Dermis microvascular lymphatic vessel endothelial cell (primary cell): ENCODE measurements at regions not wholly inside any gene's neighbourhood (a gene's known extent, or its start where the extent isn't known, plus 50 kb on each side); places are given as distances from the start of the nearest gene placed in this dataset.
A peak's percentile ranks its signal among the peaks of the same experiment; 100 is the strongest.
"Not testable (repeated sequence)": the region's sequence is repeated elsewhere in the genome, so short reads cannot be mapped to it uniquely, and the experiment has no call there.

Experiments used
- DNase-seq, 2 donors: peaks; one replicate each; pipeline versions ENCODE4 v3.0.0 to v3.0.0-alpha.2; 2010; ENCODE audit warnings: low read depth in 2 of 2

DNA sequence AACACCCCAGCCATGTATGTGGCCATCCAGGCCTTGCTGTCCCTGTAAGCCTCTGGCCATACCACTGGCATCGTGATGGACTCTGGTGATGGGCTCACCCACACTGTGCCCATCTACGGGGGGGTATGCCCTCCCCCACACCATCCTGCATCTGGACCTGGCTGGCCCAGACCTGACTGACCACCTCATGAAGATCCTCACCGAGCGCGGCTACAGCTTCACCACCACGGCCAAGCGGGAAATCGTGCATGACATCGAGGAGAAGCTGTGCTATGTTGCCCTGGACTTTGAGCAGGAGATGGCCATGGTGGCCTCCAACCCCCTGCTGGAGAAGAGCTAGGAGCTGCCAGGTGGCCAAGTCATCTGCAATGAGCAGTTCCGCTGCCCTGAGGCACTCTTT lies 80.4 kb upstream of the ZCCHC2 start:
- no peak for DNase-seq

DNA sequence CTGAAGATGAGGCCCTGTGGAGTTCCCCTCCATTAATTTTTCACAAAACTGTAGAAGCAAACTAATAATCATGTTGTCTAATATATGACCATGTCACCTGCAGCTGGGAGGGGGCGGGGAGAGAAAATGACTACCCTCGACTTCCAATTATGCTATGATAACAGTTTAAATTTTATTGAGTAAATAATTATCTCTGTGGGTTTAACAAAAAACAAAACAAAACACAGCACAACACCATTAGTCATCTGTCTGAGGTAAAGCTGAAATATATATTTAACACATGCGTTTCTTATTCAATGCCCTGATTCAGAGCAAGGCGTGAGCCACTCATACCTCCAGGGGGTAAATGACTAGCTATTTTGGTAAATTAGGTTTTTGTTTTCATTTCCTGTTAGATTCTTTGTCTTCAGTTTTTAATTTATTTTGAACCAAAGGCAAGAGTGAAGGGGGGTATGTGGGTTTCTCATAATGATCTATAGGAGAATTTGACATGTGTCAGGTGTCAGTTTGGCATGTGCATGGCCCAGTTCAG lies 77.4 kb upstream of the ZCCHC2 start:
- DNase-seq: no peak

DNA sequence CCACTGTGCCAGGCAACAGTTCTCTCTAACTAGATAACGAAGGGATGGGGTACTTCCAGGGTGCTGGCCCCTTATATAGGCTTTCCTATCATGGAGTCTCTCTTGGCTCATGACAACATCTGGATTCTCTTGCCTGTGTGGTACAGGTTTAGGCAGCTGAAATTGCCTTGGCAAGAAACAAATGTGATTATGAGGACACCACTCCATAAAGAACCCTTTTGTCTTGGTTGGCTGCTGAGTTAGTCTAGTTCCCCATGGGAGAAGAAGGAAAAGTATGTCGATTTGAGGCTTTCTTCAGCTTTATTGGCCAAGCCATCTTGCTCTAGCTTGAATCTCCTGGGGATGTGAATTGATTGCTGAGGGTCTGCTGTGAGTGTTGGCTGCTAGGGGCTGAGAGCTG lies 76.3 kb upstream of the ZCCHC2 start:
- DNase-seq: no peak

DNA sequence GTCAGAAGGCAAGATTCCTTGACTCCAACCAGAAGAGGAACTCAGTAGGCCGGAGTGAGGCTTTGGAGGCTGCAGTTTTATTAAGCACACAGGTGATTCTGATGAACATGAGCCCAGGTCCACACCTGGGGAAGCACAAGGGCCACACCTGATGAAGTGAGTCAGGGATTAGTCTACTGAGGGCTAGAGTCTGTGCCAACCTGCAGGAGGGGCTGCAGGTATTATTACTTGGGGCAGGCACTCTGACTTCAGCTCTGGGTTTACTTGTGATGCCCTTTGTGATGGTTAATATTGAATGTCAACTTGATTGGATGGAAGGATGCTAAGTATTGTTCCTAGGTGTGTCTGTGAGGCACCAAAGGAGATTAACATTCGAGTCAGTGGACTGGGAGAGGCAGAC lies 75.2 kb upstream of the ZCCHC2 start:
- no peak for DNase-seq

DNA sequence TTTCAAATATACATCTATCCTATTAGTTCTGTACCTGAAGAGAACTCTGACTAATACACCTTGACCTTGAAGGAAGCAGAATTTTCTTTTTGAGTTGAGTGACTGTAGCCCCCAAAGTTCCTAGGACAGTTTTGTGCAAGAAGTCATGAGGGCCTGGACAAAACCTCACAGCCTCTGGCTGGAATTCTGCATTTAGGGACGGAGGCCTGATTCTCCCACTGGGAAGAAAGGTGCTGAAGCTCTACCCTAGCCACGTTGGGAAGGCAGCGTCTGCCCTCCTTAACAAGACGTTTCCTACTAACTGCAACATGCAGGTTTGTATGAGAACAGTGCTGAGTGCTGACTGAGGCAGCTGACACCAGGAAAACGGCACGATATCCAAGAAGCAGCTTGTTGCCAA lies 74.4 kb upstream of the ZCCHC2 start:
- no peak for DNase-seq

DNA sequence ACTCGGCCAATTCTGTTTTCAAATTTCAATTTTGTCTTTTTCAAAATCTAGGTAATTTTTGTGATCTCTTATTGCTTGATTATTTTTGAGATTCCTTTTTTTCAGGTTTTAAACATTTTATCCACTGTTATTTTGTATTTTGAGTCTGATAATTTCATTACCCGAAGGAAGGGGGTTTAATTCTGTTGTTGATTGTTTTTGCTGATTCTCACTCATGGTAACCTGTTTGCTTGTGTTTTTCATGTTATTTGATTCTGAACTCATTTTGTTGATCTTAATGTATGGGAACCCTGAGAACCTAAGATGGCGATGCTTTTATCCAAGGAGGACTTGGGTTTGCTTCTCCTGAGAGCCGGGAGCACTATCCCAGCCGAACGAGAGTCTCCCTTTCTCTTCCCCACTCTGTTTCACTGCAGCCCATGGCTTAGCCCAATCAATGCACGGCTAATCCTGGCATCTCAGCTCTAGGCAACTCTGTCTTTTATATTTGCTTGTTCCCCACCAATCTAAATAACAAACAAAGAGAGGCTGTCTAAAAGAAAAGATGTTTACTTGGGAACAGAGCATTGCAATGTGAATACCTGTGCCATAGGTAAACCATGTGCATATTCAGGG lies 73.2 kb upstream of the ZCCHC2 start:
- DNase-seq: no peak

DNA sequence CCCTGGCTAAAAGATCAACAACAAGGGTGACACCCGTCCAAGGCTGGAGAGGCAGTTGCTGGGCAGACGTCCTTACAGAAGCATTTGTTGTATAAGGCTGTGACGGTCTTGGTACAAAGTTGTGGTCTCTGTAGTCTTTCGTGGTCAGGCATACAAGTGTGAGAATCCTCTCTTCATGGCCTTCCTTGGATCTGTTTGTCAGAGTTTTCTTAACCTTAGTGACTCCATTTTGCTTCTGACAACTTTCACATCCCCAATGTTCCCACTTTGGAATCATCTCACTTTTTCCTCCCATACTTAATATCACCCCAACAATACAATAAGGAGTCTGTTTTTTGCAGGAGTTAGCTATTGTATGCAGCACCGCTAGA lies 72.7 kb upstream of the ZCCHC2 start:
- no peak for DNase-seq

DNA sequence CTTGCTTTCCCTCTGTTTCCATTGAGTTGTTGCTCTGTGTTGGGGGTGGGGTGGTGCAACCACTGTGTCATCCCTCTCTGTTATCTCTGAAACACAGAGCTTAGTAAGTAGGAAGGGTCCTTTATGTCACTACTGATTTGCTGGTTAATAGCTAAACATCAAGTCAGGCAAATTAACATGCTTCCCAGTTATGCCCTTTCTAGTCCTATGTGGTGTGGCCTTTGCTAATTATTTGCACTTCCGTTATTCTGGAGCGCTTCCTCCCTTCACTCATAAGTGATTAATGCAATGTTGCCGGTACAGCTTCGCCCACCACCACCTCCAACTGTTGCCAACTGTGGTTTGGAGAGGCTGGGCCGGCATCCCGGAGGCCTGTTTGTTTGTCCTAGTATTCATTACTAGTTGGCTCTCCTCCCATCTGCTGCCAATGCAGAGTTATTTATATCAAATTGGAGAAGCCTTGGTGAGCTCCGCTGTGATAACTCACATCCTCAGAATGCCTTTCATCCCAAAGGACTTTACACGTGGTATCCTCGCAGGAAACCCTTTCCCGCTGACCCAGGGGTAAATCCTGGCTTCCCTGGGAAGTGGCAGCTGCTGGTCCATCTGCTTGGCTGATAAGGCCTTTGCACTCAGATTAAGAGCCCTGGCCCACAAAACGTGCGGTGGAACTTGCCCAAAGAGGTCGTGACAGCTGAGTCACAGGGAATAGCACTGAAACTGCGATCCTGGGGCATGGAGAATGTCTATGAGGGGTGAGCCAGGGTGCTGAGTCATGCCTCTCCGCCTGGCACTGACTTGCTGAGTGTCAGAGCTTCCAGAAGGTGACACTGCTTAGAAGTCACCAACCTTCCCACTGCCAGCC lies 72.0 kb upstream of the ZCCHC2 start:
- peak; percentile 71 to 98 for DNase-seq

DNA sequence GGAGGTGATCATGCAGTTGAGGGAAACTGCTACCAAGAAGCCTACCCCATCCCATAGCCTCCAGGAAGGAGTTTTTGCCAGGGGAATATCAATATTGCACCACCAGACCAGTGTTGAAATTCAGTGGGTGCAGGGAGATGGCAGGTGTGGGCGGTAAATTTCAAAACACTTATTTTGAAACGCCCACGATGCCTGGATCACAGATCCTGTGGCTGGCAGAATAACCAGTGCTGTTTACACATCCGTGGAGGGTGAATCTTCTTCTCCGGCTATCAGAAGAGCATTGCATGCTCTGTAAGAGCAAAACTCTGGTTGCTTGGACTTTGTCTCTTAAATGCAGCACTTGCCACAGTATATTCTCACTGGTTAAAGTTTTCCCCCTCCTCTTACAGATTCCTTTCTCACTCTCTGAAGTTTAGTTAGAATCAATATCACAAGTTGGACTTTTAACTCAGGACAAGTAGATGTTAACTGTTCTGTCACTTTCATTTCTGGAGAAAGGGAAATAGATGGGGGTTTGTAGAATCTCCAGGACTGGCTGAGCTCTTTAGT lies 70.5 kb upstream of the ZCCHC2 start:
- DNase-seq: no peak

DNA sequence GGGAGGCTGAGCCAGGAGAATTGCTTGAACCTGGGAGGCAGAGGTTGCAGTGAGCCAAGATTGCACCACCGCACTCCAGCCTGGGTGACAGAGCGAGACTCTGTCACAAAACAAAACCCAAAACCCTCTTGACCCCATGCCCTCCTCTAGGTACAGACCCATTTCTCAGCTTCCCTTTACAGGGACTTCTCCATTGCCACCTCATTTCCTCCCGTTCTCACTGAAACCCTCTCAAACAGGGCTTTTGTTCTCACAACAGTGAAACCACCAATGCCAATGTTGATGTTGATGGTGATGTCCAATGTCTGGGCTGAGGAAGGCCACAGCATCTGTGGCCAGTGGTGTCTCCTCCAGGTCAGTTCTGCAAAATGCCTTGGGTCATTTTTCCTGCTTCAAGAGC lies 69.0 kb upstream of the ZCCHC2 start:
- no peak for DNase-seq

DNA sequence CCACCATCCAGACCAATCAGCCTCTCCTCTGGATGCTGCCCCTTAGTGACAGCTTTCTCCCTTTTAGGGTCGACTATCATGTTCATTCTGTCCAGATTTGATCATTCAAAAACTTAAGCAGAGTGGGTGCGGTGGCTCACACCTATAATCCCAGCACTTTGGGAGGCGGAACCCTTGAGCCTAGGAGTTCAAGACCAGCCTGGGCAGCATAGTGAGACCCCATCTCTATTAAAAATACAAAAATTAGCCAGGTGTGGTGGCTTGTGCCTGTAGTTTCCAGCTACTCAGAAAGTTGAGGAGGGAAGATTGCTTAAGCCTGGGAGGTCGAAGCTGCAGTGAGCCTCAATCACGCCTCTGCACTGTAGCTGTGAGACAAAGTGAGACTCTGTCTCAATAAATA lies 68.3 kb upstream of the ZCCHC2 start:
- DNase-seq: no peak

DNA sequence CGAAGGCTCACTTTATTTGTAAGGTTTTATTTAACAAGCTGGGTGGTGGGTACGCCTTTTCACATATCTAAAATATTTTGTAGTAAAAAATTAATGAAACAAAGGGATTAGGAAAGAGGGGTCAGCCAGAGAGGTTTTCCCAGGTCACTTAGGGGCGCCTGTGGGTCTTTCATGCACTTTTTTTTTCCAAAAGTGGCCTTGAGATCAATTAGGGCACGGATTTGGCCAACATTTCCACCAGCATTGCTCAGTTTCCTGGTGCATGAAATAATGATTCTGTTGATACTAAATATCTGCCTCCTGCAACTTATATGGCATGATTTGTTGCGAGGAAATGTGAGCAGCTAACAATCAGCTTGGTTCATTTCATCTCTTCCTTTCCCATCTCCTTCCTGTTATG lies 67.6 kb upstream of the ZCCHC2 start:
- DNase-seq: peak; percentile 21 to 46

DNA sequence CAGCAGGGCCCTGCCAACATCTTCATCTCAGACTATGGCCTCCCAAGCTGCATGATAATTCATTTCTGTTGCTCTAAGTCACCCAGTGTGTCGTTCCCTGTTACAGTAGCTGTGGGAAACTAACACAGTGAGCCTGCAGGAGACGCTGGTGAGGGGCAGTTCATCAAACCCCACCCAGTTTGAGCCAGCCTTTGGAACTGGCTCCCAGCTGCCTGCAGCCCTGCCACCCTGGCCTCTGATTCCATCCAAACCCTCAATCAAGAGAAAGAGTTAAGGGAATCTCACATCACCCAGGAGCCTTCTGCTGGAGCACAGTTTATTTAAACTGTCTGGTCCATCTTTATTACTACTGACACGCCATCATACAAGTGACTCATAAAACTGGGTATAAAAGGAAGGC lies 64.9 kb upstream of the ZCCHC2 start:
- DNase-seq: no peak

DNA sequence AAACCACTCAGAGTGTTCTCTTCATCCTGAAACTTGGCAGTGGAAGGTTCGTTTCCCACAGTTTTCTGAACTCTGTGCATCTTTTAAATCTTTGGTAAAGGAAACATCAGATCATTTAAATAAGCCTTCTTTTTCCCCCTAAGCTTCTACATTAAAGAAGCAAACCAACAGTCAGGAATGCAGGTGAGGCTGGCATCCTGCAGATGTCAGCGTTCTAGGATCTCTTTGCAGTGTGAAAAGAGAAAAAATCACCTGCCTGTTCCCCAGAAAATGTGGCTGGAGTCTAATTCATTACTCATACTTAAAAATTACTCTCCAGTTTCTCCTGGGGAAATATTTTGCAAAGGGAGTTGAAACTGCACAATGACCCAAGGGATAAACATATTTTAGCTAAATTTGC lies 64.5 kb upstream of the ZCCHC2 start:
- DNase-seq: no peak

DNA sequence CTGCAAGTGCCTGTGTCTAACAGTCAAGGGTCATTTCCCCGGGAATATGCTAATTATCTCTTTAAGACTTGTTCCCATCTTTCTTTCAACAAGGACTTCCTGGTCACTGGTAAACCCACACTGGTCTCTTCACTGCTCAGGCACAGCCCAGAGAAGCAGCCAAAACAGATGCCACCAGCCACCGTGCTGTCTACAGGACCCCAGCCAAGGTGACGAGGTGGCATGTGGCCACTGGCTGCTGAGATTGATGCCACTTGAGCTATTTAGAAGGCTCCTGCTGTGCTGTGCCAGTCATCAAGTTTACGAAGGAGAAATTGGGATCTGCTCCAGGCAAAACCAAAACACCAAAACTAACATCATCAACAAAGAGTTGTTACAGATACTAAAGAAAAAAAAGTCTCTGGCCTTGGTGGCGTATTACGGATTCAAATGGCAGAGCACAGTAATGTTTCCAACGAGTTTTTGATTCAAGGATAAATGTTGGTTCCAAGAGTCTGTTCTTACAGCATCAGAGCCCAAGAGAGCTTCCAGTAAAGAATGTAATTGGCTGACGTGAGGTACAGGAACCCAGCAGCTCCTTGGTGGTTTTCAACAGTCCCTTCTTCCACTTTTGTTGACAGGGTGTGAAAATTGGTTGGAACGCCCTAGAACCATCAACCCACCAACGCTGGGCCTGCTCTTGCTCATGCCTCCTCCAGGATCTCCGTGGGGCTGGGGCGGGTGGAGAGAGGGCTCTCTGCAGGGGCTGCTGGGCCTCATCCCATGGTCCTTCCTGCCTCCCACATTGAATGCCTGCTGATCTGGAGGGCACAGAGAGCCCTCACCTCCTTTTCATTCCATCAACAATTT lies 63.7 kb upstream of the ZCCHC2 start:
- DNase-seq: no peak

DNA sequence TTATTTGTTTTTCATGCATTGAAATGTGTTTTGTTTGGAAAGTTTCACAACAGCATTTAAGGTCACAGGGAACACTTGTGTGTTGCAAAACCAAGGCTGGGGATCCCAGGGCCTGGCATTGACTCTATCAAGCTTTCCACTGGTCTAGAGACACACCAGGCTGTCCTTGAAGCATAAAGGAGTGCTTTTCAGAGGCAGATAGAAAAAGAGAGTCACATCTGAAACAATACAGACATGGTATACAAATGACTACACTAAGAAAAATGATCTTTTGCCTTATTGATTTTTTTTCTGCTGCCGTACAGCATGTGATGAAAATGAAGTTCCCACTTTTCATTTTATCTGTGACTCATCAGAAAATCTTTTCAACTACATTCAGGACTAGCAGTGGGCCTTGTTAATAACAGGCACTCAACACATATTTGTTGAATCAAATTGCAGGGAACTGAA lies 61.9 kb upstream of the ZCCHC2 start:
- DNase-seq: no peak

DNA sequence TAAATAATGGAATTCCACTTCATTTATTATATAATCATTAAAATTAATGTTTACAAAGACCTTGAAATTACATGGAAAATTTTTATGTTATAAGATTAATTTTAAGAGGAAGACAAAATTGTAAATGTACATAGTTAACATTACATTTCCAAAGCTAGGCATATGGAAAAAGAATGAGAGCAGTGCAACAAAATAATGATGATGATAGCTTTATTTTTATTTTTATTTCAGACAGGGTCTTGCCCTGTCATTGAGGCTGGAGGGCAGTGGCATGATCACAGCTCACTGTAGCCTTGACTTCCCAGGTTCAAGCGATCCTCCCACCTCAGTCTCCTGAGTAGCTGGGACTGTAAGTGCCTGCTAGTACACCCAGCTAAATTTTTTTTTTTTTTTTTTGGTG lies 61.2 kb upstream of the ZCCHC2 start:
- no peak for DNase-seq

DNA sequence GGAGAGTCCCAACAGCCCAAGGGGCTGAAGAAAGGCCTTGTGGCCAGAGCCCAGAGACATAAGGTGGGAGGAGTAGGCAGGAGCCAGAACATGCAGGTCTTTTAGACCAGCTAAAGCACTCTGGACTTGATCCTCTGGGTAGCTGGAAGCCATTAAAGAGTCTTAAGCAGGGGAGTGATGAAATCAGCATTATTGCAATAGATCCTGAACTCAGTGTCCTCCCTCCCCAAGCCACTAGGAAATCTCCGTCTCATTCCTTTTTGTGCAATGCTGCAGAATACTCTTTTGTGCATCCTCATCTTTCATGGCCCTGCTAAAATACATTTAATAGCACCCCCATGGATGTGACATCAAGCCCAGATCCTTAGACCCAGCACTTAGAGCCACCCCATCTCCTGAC lies 58.6 kb upstream of the ZCCHC2 start:
- no peak for DNase-seq

DNA sequence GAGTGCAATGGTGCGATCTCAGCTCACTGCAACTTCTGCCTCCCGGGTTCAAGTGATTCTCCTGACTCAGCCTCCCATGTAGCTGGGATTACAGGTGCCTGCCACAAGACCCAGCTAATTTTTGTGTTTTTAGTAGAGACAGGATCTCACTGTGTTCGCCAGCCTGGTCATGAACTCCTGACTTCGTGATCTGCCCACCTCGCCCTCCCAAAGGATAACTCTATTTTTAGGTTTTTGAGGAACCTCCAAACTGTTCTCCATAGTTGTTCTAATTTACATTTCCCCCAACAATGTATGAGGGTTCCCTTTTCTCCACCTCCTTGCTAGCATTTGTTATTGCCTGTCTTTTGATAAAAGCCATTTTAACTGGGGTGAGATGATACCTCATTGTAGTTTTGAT lies 53.7 kb upstream of the ZCCHC2 start:
- DNase-seq: not testable (repeated sequence)
